Esophagus muscularis mucosa (tissue), 4 donors: ENCODE measurements at regions not wholly inside any gene's neighbourhood (a gene's known extent, or its start where the extent isn't known, plus 50 kb on each side); places are given as distances from the start of the nearest gene placed in this dataset.

ENCODE experiments used
- DNase-seq: peaks from one replicate; pipeline ENCODE4 v3.0.0-alpha.2; 2017; ENCODE audit errors: extremely low spot score
- H3K27ac ChIP-seq, 4 donors: fragments of 200-600 bp; sonication (generic); replicated peaks in 1 of 4; 1 replicate in 3 of 4; 2 replicates in 1 of 4; pipeline ENCODE4 v1.5.1; 2016 to 2019; ENCODE audit warnings: mild to moderate bottlenecking in 1 of 4
- H3K27me3 ChIP-seq, 4 donors: fragments of 200-600 bp; sonication (generic); one replicate each; pipeline versions ENCODE4 v1.5.1 to v1.6.0; 2016 to 2019
- H3K36me3 ChIP-seq, 4 donors: fragments of 200-600 bp; sonication (generic); one replicate each; pipeline ENCODE4 v1.5.1; 2016 to 2019
- H3K4me1 ChIP-seq, 4 donors: fragments of 200-600 bp; sonication (generic); one replicate each; pipeline ENCODE4 v1.5.1; 2016 to 2019
- H3K4me3 ChIP-seq, 4 donors: fragments of 200-600 bp; sonication (generic); 1 replicate in 2 of 4; 2 replicates in 2 of 4; pipeline ENCODE4 v1.5.1; 2016 to 2019; ENCODE audit warnings: mild to moderate bottlenecking in 4 of 4, moderate library complexity in 1 of 4
- H3K9me3 ChIP-seq, 4 donors: fragments of 200-600 bp; sonication (generic); 1 replicate in 3 of 4; 2 replicates in 1 of 4; pipeline ENCODE4 v1.5.1; 2016 to 2019
- EP300 ChIP-seq: sonication (generic); formaldehyde crosslinking; IDR thresholded peaks from one replicate; pipeline ENCODE4 v1.6.1; 2017; ENCODE audit warnings: antibody characterized with exemption
- POLR2A ChIP-seq: fragments of 450-650 bp; IDR thresholded peaks from one replicate; pipeline ENCODE4 v1.6.1; 2017; ENCODE audit warnings: antibody characterized with exemption, moderate library complexity, mild to moderate bottlenecking, low read depth
- POLR2AphosphoS5 ChIP-seq, 2 donors: sonication (generic); formaldehyde crosslinking; IDR thresholded peaks; one replicate each; pipeline ENCODE4 v1.6.1; 2017; ENCODE audit warnings: antibody characterized with exemption in 2 of 2
- WGBS: methylation state at CpG from one replicate; pipeline ENCODE4 v1.1.5; 2018; 5-methylcytosine and 5-hydroxymethylcytosine counted together
- intact Hi-C: fragments of 100-400 bp; cut with DNase I; formaldehyde crosslinking; loops from one replicate; pipeline ENCODE4 v1.15.1; 2023
- TF ChIP-seq, protein P1 (sequence below), 3 experiments: fragments of 200-600 bp in 2 of 3; fragments of 450-650 bp in 1 of 3; sonication (generic) in 2 of 3; IDR thresholded peaks; one replicate each; pipeline ENCODE4 v1.5.1; 2017 to 2019; ENCODE audit warnings: antibody characterized with exemption in 3 of 3, mild to moderate bottlenecking in 2 of 3, moderate library complexity in 1 of 3

DNA sequence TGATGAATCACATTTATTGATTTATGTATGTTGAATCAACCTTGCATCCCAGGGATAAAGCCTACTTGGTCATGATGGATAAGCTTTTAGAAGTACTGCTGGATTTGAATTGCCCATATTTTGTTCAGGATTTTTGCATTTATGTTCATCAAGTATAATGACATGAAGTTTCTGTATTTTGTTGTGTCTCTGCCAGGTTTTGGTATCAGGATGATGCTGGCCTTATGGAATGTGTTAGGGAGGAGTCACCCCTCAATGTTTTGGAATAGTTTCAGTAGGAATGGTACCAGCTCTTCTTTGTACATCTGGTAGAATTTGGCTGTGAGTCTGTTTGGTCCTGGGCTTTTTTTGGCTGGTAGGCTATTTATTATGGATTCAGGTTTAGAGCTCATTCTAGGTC lies 1643.1 kb upstream of the B3GALT2 start:
- Histone ChIP-seq H3K9me3 (no peaks in the 10 kb centered on the region), H3K4me3 (no peak overlapping the region), H3K36me3 (no peaks in the 10 kb centered on the region), H3K4me1 (no peaks in the 10 kb centered on the region), H3K27ac (no peak overlapping the region), H3K27me3 (no peaks in the 10 kb centered on the region)
- TF ChIP-seq POLR2A: no peak
- TF ChIP-seq, protein P1, sequence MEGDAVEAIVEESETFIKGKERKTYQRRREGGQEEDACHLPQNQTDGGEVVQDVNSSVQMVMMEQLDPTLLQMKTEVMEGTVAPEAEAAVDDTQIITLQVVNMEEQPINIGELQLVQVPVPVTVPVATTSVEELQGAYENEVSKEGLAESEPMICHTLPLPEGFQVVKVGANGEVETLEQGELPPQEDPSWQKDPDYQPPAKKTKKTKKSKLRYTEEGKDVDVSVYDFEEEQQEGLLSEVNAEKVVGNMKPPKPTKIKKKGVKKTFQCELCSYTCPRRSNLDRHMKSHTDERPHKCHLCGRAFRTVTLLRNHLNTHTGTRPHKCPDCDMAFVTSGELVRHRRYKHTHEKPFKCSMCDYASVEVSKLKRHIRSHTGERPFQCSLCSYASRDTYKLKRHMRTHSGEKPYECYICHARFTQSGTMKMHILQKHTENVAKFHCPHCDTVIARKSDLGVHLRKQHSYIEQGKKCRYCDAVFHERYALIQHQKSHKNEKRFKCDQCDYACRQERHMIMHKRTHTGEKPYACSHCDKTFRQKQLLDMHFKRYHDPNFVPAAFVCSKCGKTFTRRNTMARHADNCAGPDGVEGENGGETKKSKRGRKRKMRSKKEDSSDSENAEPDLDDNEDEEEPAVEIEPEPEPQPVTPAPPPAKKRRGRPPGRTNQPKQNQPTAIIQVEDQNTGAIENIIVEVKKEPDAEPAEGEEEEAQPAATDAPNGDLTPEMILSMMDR (IDR thresholded peaks at IDR 0.05): no peak
- TF ChIP-seq EP300: no peak
- no peak for TF ChIP-seq POLR2AphosphoS5 (IDR thresholded peaks at IDR 0.05)
- no peak for DNase-seq
- intact Hi-C loops: no loop called here

DNA sequence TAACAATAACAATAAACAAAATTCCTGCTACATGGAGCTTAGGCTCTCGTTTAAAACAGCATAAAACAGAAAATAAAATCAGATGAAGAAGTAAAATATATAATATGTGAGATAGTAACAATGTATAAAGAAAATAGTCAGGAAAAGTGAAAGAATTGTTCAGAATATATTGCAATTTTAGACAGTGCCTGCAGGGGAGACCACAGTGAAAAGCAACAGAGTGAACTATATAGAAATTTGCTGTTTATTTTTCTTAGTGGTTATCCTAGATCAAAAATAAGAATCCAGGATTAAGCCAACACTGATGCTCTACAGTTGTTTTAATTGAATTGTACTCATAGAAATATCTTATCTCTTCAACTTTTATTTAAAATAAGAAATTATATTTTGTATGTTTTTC lies 1639.0 kb upstream of the B3GALT2 start:
- DNase-seq: no peak
- Histone ChIP-seq H3K36me3 (no peaks in the 10 kb centered on the region), H3K4me3 (no peak overlapping the region), H3K4me1 (no peaks in the 10 kb centered on the region), H3K9me3 (no peaks in the 10 kb centered on the region), H3K27me3 (no peaks in the 10 kb centered on the region), H3K27ac (no peak overlapping the region)
- TF ChIP-seq POLR2AphosphoS5 (IDR thresholded peaks at IDR 0.05): no peak
- no peak for TF ChIP-seq EP300
- TF ChIP-seq, protein P1 (IDR thresholded peaks at IDR 0.05): no peak
- no peak for TF ChIP-seq POLR2A
- 67% methylated on average over 1 of the region's 1 CpG for WGBS
- intact Hi-C loops: no loop called here

DNA sequence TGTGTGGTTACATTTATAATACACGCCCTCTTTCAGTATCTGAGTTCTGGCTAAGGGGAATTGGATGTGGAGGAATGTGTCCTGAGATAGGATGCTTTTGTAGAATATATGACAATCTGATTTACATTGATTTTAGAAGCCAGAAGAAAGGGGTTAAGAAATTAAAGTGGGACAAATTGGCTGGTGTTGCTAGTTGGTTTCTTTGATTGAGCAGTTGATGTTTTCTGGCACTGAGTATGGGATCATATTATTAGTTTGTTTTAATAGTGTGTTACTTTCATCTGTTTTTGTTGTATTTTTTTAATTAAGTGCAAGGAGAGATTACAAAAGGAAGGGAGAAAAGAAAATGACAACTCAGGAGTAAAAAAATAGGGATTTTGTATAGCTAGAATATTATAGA lies 1634.7 kb upstream of the B3GALT2 start:
- 94% methylated on average over 1 of the region's 1 CpG for WGBS
- intact Hi-C loops: no loop called here
- no peaks in the 10 kb centered on the region for H3K4me1 ChIP-seq
- H3K27me3 ChIP-seq: no peaks in the 10 kb centered on the region
- H3K9me3 ChIP-seq: no peaks in the 10 kb centered on the region
- no peak overlapping the region for H3K27ac ChIP-seq
- DNase-seq: no peak
- TF ChIP-seq EP300 (no peak), POLR2A (no peak), POLR2AphosphoS5 (IDR thresholded peaks at IDR 0.05) (no peak)
- TF ChIP-seq, protein P1 (IDR thresholded peaks at IDR 0.05): no peak
- no peak overlapping the region for H3K4me3 ChIP-seq
- H3K36me3 ChIP-seq: no peaks in the 10 kb centered on the region

DNA sequence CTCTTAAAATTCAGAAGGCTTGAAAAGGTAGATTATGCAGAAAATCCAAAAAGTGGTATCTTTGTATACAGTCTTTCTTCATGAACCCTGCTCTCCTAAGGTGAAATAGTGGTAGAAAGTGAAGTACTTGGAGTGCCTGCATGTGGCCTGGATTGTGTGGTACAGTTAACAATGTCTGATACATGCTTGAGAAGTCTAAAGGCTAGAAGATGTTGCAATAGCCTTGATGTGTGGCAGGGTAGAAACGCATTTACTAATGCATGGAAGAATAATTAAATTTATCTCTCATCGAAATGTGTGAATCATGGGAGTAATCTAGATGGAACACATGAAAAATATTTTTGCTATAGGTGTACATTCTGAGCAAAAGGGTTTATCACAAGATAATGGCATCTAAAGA lies 1632.3 kb upstream of the B3GALT2 start:
- intact Hi-C loops: no loop called here
- no peaks in the 10 kb centered on the region for H3K9me3 ChIP-seq
- no peaks in the 10 kb centered on the region for H3K36me3 ChIP-seq
- WGBS: 86% methylated on average over 2 of the region's 2 CpGs
- no peaks in the 10 kb centered on the region for H3K4me1 ChIP-seq
- H3K27me3 ChIP-seq: no peaks in the 10 kb centered on the region
- no peak overlapping the region for H3K27ac ChIP-seq
- no peak for DNase-seq
- TF ChIP-seq EP300 (no peak), POLR2A (no peak), POLR2AphosphoS5 (IDR thresholded peaks at IDR 0.05) (no peak)
- TF ChIP-seq, protein P1 (IDR thresholded peaks at IDR 0.05): no peak
- H3K4me3 ChIP-seq: no peak overlapping the region

DNA sequence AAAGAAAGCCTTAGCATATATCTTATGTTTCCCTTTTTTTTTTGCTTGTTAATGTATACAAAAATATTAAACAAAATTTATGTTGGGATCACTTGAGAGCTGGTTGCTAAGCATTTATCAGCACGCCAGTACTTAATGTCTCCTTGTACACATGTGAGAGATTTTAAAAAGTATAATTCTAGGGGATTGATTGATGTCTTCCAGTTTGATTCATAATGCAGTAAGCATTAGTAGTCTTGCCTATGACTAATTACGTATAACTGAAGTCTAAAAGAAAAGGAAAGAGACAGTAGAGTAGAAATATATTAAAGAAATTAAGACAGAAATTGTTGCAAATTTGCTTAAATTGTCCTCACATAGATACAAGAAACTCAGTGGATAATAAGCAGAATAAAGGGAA lies 1630.4 kb upstream of the B3GALT2 start:
- 87% methylated on average over 2 of the region's 2 CpGs for WGBS
- TF ChIP-seq POLR2A (no peak), EP300 (no peak), POLR2AphosphoS5 (IDR thresholded peaks at IDR 0.05) (no peak)
- TF ChIP-seq, protein P1 (IDR thresholded peaks at IDR 0.05): no peak
- intact Hi-C loops: no loop called here
- no peak for DNase-seq
- Histone ChIP-seq H3K27ac (no peak overlapping the region), H3K27me3 (no peaks in the 10 kb centered on the region), H3K4me3 (no peak overlapping the region), H3K9me3 (no peaks in the 10 kb centered on the region), H3K36me3 (no peaks in the 10 kb centered on the region), H3K4me1 (no peaks in the 10 kb centered on the region)
